Renal cortex interstitium (tissue), 11 donors: ENCODE measurements at regions not wholly inside any gene's neighbourhood (a gene's known extent, or its start where the extent isn't known, plus 50 kb on each side); places are given as distances from the start of the nearest gene placed in this dataset.
A peak's percentile ranks its signal among the peaks of the same experiment; 100 is the strongest.

Experiments
- DNase-seq, 11 donors: peaks; one replicate each; pipeline ENCODE4 v3.0.0-alpha.2; 2013; ENCODE audit warnings: low read depth in 9 of 11, low spot score in 4 of 11; ENCODE audit errors: extremely low read depth in 1 of 11

GRCh38 chr7:52723606-52724005 is 311.8 kb upstream of the POM121L12 start:
- DNase-seq = no peak

GRCh38 chr7:52720856-52721255 is 314.6 kb upstream of the POM121L12 start:
- DNase-seq = no peak

- no peak for DNase-seq
These were observed 315.8 kb upstream of the POM121L12 start for GRCh38 chr7:52719677-52720076.

- no peak for DNase-seq
These were observed 319.7 kb upstream of the POM121L12 start for GRCh38 chr7:52715701-52716100.

GRCh38 chr7:52712938-52713337 is 322.5 kb upstream of the POM121L12 start:
- no peak for DNase-seq

GRCh38 chr7:52711951-52712350 is 323.5 kb upstream of the POM121L12 start:
- no peak for DNase-seq

GRCh38 chr7:52708846-52709245 is 326.6 kb upstream of the POM121L12 start:
- DNase-seq = no peak

GRCh38 chr7:52705768-52706167 is 329.7 kb upstream of the POM121L12 start:
- DNase-seq = no peak

- DNase-seq = no peak
These were observed 335.1 kb upstream of the POM121L12 start for GRCh38 chr7:52700349-52700748.

- DNase-seq = no peak
These were observed 339.3 kb upstream of the POM121L12 start for GRCh38 chr7:52695973-52696595.

GRCh38 chr7:52691257-52691656 is 344.2 kb upstream of the POM121L12 start:
- DNase-seq = no peak

- DNase-seq = no peak
These were observed 345.5 kb upstream of the POM121L12 start for GRCh38 chr7:52689912-52690311.

- no peak for DNase-seq
These were observed 350.1 kb upstream of the POM121L12 start for GRCh38 chr7:52685333-52685732.

- DNase-seq = no peak
These were observed 351.0 kb upstream of the POM121L12 start for GRCh38 chr7:52684388-52684787.

- no peak for DNase-seq
These were observed 352.4 kb upstream of the POM121L12 start for GRCh38 chr7:52682993-52683392.

GRCh38 chr7:52670608-52671225 is 364.7 kb upstream of the POM121L12 start:
- peak in 2 of 11 donors; percentile 0 to 13 for DNase-seq

- no peak for DNase-seq
These were observed 366.4 kb upstream of the POM121L12 start for GRCh38 chr7:52669031-52669430.

- DNase-seq = no peak
These were observed 367.0 kb upstream of the POM121L12 start for GRCh38 chr7:52668435-52668834.

- DNase-seq = no peak
These were observed 376.3 kb upstream of the POM121L12 start for GRCh38 chr7:52659178-52659577.

- no peak for DNase-seq
These were observed 379.3 kb upstream of the POM121L12 start for GRCh38 chr7:52656098-52656497.

- no peak for DNase-seq
These were observed 382.8 kb upstream of the POM121L12 start for GRCh38 chr7:52652621-52653020.
